Thoracic aorta (tissue), 2 donors: ENCODE measurements at regions not wholly inside any gene's neighbourhood (a gene's known extent, or its start where the extent isn't known, plus 50 kb on each side); places are given as distances from the start of the nearest gene placed in this dataset.

Experiments
- ATAC-seq: fragments of 150-250 bp; one replicate; pipeline ENCODE4 v1.8.0; 2017; ENCODE audit warnings: low read depth; ENCODE audit not compliant: insufficient number of reproducible peaks, low FRiP score
- DNase-seq: peaks from one replicate; pipeline ENCODE4 v3.0.0-alpha.2; 2020; ENCODE audit warnings: low spot score
- H3K27ac ChIP-seq, 2 donors: fragments of 200-600 bp; sonication (generic); 1 replicate in 1 of 2; 2 replicates in 1 of 2; pipeline ENCODE4 v1.5.1; 2016; ENCODE audit warnings: mild to moderate bottlenecking in 2 of 2, moderate library complexity in 2 of 2
- H3K27me3 ChIP-seq: fragments of 200-600 bp; sonication (generic); replicated peaks from 2 replicates; pipeline ENCODE4 v1.6.0; 2016; ENCODE audit warnings: mild to moderate bottlenecking; ENCODE audit not compliant: insufficient read depth
- H3K36me3 ChIP-seq: fragments of 200-600 bp; sonication (generic); one replicate; pipeline ENCODE4 v1.5.1; 2016
- H3K4me1 ChIP-seq, 2 donors: fragments of 200-600 bp; sonication (generic); 1 replicate in 1 of 2; 2 replicates in 1 of 2; pipeline versions ENCODE4 v1.5.1 to v1.6.0; 2016; ENCODE audit warnings: low read depth in 2 of 2, mild to moderate bottlenecking in 1 of 2; ENCODE audit not compliant: control insufficient read depth in 1 of 2
- H3K4me3 ChIP-seq: fragments of 200-600 bp; sonication (generic); 2 replicates; pipeline ENCODE4 v1.5.1; 2016; ENCODE audit warnings: mild to moderate bottlenecking
- H3K9me3 ChIP-seq: fragments of 200-600 bp; sonication (generic); 2 replicates; pipeline ENCODE4 v1.5.1; 2016
- CTCF ChIP-seq: fragments of 200-600 bp; sonication (generic); IDR thresholded peaks from one replicate; pipeline ENCODE4 v1.5.1; 2019; ENCODE audit warnings: antibody characterized with exemption

GRCh38 chr1:87933171-87933570 is 604.5 kb downstream of the LMO4 start:
- ATAC-seq (no peak), DNase-seq (no peak)
- Histone ChIP-seq H3K4me1 (peaks cover 0 to 9% of the 10 kb centered on the region in 2 donors), H3K27ac (no peak overlapping the region), H3K36me3 (no peaks in the 10 kb centered on the region), H3K9me3 (no peaks in the 10 kb centered on the region), H3K4me3 (no peak overlapping the region), H3K27me3 (no peaks in the 10 kb centered on the region)
- no peak for TF ChIP-seq CTCF

- TF ChIP-seq CTCF, result no peak
- no peak overlapping the region for H3K27ac ChIP-seq
- ATAC-seq, result no peak
- no peaks in the 10 kb centered on the region for H3K9me3 ChIP-seq
- no peaks in the 10 kb centered on the region for H3K4me1 ChIP-seq
- no peak overlapping the region for H3K4me3 ChIP-seq
- no peak for DNase-seq
- no peaks in the 10 kb centered on the region for H3K27me3 ChIP-seq
- no peaks in the 10 kb centered on the region for H3K36me3 ChIP-seq
Observed at GRCh38 chr1:87935130-87935529, 606.5 kb downstream of the LMO4 start.

- H3K27me3 ChIP-seq, result no peaks in the 10 kb centered on the region
- ATAC-seq, result no peak
- H3K4me3 ChIP-seq, result no peak overlapping the region
- no peak overlapping the region for H3K27ac ChIP-seq
- H3K4me1 ChIP-seq, result peaks cover 0 to 12% of the 10 kb centered on the region in 2 donors
- TF ChIP-seq CTCF, result no peak
- no peak for DNase-seq
- no peaks in the 10 kb centered on the region for H3K36me3 ChIP-seq
- no peaks in the 10 kb centered on the region for H3K9me3 ChIP-seq
Observed at GRCh38 chr1:87937831-87938395, 609.2 kb downstream of the LMO4 start.

GRCh38 chr1:87938631-87939030 is 610.0 kb downstream of the LMO4 start:
- Histone ChIP-seq H3K27me3 (no peaks in the 10 kb centered on the region), H3K27ac (no peak overlapping the region), H3K4me3 (no peak overlapping the region), H3K9me3 (no peaks in the 10 kb centered on the region), H3K36me3 (no peaks in the 10 kb centered on the region), H3K4me1 (peaks cover 0 to 12% of the 10 kb centered on the region in 2 donors)
- DNase-seq (no peak), ATAC-seq (no peak)
- no peak for TF ChIP-seq CTCF

- Histone ChIP-seq H3K27me3 (no peaks in the 10 kb centered on the region), H3K27ac (no peak overlapping the region)
Observed at GRCh38 chr1:87939444-87939843, 610.8 kb downstream of the LMO4 start.

More at GRCh38 chr1:87939444-87939843, 610.8 kb downstream of the LMO4 start:
- Histone ChIP-seq H3K36me3 (no peaks in the 10 kb centered on the region), H3K4me1 (peaks cover 0 to 12% of the 10 kb centered on the region in 2 donors), H3K9me3 (no peaks in the 10 kb centered on the region), H3K4me3 (no peak overlapping the region)
- TF ChIP-seq CTCF, result no peak
- DNase-seq, result no peak
- no peak for ATAC-seq
